Stimulated activated CD4-positive, alpha-beta T cell treated with anti-CD3 and anti-CD28 coated beads, Interleukin-4, amount 100 ng/mL, for 1 hour (primary cell): ENCODE measurements at regions not wholly inside any gene's neighbourhood (a gene's known extent, or its start where the extent isn't known, plus 50 kb on each side); places are given as distances from the start of the nearest gene placed in this dataset.
"Not testable (repeated sequence)": the region's sequence is repeated elsewhere in the genome, so short reads cannot be mapped to it uniquely, and the experiment has no call there.

Experiments used
- DNase-seq: peaks from one replicate; pipeline ENCODE4 v3.0.0-alpha.2; 2020

- DNase-seq = no peak
Observed at GRCh38 chr6:137969874-137970273, 102.8 kb downstream of the TNFAIP3 start.

- no peak for DNase-seq
Observed at GRCh38 chr6:137970368-137970767, 103.3 kb downstream of the TNFAIP3 start.

- no peak for DNase-seq
Observed at GRCh38 chr6:137973201-137973600, 106.1 kb downstream of the TNFAIP3 start.

- no peak for DNase-seq
Observed at GRCh38 chr6:137975188-137975940, 108.3 kb downstream of the TNFAIP3 start.

GRCh38 chr6:137976430-137976829, 109.4 kb downstream of the TNFAIP3 start:
- DNase-seq = no peak

GRCh38 chr6:137977206-137977605, 110.1 kb downstream of the TNFAIP3 start:
- no peak for DNase-seq

- no peak for DNase-seq
Observed at GRCh38 chr6:137977814-137978213, 110.8 kb downstream of the TNFAIP3 start.

- no peak for DNase-seq
Observed at GRCh38 chr6:137978252-137978896, 111.3 kb downstream of the TNFAIP3 start.

- DNase-seq = not testable (repeated sequence)
Observed at GRCh38 chr6:137979263-137979662, 112.2 kb downstream of the TNFAIP3 start.

- no peak for DNase-seq
Observed at GRCh38 chr6:137980777-137981176, 113.7 kb downstream of the TNFAIP3 start.

GRCh38 chr6:137981758-137982157, 114.7 kb downstream of the TNFAIP3 start:
- no peak for DNase-seq

GRCh38 chr6:137982418-137983189, 115.5 kb downstream of the TNFAIP3 start:
- no peak for DNase-seq

- no peak for DNase-seq
Observed at GRCh38 chr6:137983269-137983668, 116.2 kb downstream of the TNFAIP3 start.

- DNase-seq = no peak
Observed at GRCh38 chr6:137989664-137990063, 117.6 kb downstream of the PERP start.

- DNase-seq = no peak
Observed at GRCh38 chr6:137995371-137995770, 111.8 kb downstream of the PERP start.

- DNase-seq = no peak
Observed at GRCh38 chr6:137998461-137999019, 108.7 kb downstream of the PERP start.

- DNase-seq = peak; percentile 18
Observed at GRCh38 chr6:137999815-138000214, 107.4 kb downstream of the PERP start.

GRCh38 chr6:138000941-138001340, 106.3 kb downstream of the PERP start:
- no peak for DNase-seq

- peak; percentile 60 for DNase-seq
Observed at GRCh38 chr6:138001750-138002349, 105.4 kb downstream of the PERP start.

- DNase-seq = no peak
Observed at GRCh38 chr6:138004430-138005287, 102.6 kb downstream of the PERP start.

GRCh38 chr6:138005846-138006245, 101.4 kb downstream of the PERP start:
- no peak for DNase-seq

- peak; percentile 20 for DNase-seq
Observed at GRCh38 chr6:138007014-138007472, 100.2 kb downstream of the PERP start.
